ENCODE measurements at regions not wholly inside any gene's neighbourhood (a gene's known extent, or its start where the extent isn't known, plus 50 kb on each side); places are given as distances from the start of the nearest gene placed in this dataset.

DNA sequence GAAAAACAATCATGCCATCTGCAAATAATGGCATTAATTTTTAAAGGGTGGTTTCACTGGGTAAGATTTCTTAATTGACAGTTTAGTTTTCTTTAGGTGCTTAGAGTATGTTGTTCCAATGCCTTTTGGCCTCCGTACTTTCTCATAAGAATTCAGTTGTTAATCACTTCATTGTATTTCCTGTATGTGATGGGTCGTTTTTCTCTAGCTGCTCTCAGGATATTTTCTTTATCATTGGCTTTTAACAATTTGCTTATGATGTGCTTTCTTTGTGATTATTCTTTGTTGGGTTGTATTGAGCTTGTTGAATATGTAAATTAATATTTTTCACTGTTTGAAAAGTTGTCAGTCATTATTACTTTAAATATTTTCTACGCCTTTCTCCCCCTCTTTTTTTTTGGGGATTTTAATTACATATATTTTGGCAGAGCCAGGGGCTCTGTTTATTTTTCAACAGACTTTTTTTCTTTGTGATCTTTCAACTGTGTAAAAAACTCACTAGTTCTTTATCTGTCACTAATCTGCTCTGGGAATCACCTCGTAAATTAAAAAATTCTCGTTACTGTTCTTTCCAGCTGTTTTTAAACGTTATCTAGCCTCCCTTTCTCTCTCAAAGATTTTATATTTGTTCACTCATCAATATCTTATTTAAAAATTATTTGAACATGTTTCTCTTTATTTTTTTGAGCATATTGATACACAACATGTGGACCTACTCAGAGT lies 56.2 kb upstream of the IL1R1 start:
- peaks cover 0 to 13% (median 9%) of the 10 kb centered on the region in 4 donors for H3K4me1 ChIP-seq
- H3K9me3 ChIP-seq = no peaks in the 10 kb centered on the region
- no peaks in the 10 kb centered on the region for H3K27me3 ChIP-seq
- 61 to 71% methylated on average over 6 of the region's 6 CpGs for WGBS, 2 donors (ENCODE audit: low coverage in 1 of 2)
- no peak for DNase-seq
- H3K27ac ChIP-seq = no peak overlapping the region
- H3K36me3 ChIP-seq = no peaks in the 10 kb centered on the region
- no peak overlapping the region for H3K4me3 ChIP-seq
- TF ChIP-seq POLR2AphosphoS5 (IDR thresholded peaks at IDR 0.05) (no peak), EP300 (IDR thresholded peaks at IDR 0.05; ENCODE audit: low read depth) (no peak), POLR2A (IDR thresholded peaks at IDR 0.05) (no peak)
- TF ChIP-seq, protein P1, sequence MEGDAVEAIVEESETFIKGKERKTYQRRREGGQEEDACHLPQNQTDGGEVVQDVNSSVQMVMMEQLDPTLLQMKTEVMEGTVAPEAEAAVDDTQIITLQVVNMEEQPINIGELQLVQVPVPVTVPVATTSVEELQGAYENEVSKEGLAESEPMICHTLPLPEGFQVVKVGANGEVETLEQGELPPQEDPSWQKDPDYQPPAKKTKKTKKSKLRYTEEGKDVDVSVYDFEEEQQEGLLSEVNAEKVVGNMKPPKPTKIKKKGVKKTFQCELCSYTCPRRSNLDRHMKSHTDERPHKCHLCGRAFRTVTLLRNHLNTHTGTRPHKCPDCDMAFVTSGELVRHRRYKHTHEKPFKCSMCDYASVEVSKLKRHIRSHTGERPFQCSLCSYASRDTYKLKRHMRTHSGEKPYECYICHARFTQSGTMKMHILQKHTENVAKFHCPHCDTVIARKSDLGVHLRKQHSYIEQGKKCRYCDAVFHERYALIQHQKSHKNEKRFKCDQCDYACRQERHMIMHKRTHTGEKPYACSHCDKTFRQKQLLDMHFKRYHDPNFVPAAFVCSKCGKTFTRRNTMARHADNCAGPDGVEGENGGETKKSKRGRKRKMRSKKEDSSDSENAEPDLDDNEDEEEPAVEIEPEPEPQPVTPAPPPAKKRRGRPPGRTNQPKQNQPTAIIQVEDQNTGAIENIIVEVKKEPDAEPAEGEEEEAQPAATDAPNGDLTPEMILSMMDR (IDR thresholded peaks at IDR 0.05) = no peak
- in situ Hi-C loops (cut with MboI; ENCODE audit: low pct_ligation_motif_present in 1 of 4, low pct_unique_long_range_greater_than_20kb in 1 of 4, low sequenced_read_pairs in 3 of 4) (no loop called here), intact Hi-C loops (cut with DNase I; ENCODE audit: low total_unique reads) (no loop called here)

DNA sequence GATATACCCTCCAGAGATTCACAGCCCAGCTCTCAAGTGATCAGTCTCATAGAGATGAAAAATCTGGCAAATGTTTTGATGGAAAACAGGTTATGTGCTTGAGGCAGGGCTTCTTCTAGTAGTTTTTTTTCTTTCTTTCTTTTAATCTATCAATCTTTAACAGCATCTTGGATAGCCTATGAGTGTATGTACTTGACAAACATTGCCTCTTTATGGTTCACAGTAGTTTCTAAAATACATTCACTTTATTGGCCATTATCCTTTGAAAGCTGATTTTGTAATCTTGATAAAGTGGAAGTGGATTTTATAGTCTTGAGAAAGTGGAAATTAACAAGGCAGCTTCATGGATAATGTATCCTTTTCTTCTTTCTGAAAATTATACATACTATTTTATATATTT lies 51.4 kb upstream of the IL1R1 start:
- Histone ChIP-seq H3K4me1 (peaks cover 0 to 13% (median 5%) of the 10 kb centered on the region in 4 donors), H3K4me3 (no peak overlapping the region), H3K27ac (no peak overlapping the region), H3K9me3 (no peaks in the 10 kb centered on the region), H3K27me3 (no peaks in the 10 kb centered on the region), H3K36me3 (no peaks in the 10 kb centered on the region)
- no peak for DNase-seq
- intact Hi-C loops (cut with DNase I; ENCODE audit: low total_unique reads) = no loop called here
- in situ Hi-C loops (cut with MboI; ENCODE audit: low pct_ligation_motif_present in 1 of 4, low pct_unique_long_range_greater_than_20kb in 1 of 4, low sequenced_read_pairs in 3 of 4) = no loop called here
- TF ChIP-seq POLR2AphosphoS5 (IDR thresholded peaks at IDR 0.05) (no peak), EP300 (IDR thresholded peaks at IDR 0.05; ENCODE audit: low read depth) (no peak), POLR2A (IDR thresholded peaks at IDR 0.05) (no peak)
- TF ChIP-seq, protein P1 (IDR thresholded peaks at IDR 0.05) = no peak

DNA sequence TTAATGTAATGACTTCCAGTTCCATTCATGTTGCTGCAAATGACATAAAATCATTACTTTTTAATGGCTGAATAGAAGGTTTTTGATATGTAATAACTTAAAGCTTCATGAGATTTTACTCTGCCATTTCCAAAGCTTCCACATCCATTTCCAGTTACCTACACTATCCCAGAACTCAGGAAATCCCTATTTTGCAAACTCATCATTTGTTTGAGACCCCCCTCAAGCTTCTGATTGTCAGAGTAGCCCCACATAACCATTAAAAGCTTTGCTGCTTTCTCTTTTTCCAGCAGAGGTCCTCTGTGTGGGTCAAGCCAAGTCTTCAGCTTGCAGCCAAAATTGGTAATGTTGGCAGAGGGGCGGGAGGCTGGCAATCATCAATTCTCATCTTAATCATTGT lies 50.6 kb upstream of the IL1R1 start:
- in situ Hi-C loops (cut with MboI; ENCODE audit: low pct_ligation_motif_present in 1 of 4, low pct_unique_long_range_greater_than_20kb in 1 of 4, low sequenced_read_pairs in 3 of 4) (no loop called here), intact Hi-C loops (cut with DNase I; ENCODE audit: low total_unique reads) (no loop called here)
- Histone ChIP-seq H3K27me3 (no peaks in the 10 kb centered on the region), H3K4me3 (no peak overlapping the region), H3K27ac (no peak overlapping the region), H3K36me3 (no peaks in the 10 kb centered on the region), H3K9me3 (no peaks in the 10 kb centered on the region), H3K4me1 (peaks cover 0 to 13% (median 5%) of the 10 kb centered on the region in 4 donors)
- TF ChIP-seq EP300 (IDR thresholded peaks at IDR 0.05; ENCODE audit: low read depth) (no peak), POLR2AphosphoS5 (IDR thresholded peaks at IDR 0.05) (no peak), POLR2A (IDR thresholded peaks at IDR 0.05) (no peak)
- TF ChIP-seq, protein P1 (IDR thresholded peaks at IDR 0.05) = no peak
- 90 to 100% methylated on average over 1 of the region's 1 CpG for WGBS, 2 donors (ENCODE audit: low coverage in 1 of 2)
- DNase-seq = no peak

GRCh38 chr2:102092535-102092934 lies 50.0 kb upstream of the IL1R1 start:
- WGBS, 2 donors (ENCODE audit: low coverage in 1 of 2) = 63 to 81% methylated on average over 7 of the region's 7 CpGs
- in situ Hi-C loops (cut with MboI; ENCODE audit: low pct_ligation_motif_present in 1 of 4, low pct_unique_long_range_greater_than_20kb in 1 of 4, low sequenced_read_pairs in 3 of 4) = no loop called here
- peaks cover 0 to 13% (median 5%) of the 10 kb centered on the region in 4 donors for H3K4me1 ChIP-seq

More at GRCh38 chr2:102092535-102092934, 50.0 kb upstream of the IL1R1 start:
- intact Hi-C loops (cut with DNase I; ENCODE audit: low total_unique reads) = no loop called here
- Histone ChIP-seq H3K4me3 (no peak overlapping the region), H3K36me3 (no peaks in the 10 kb centered on the region), H3K9me3 (no peaks in the 10 kb centered on the region), H3K27me3 (no peaks in the 10 kb centered on the region), H3K27ac (no peak overlapping the region)
- TF ChIP-seq EP300 (IDR thresholded peaks at IDR 0.05; ENCODE audit: low read depth) (no peak), POLR2AphosphoS5 (IDR thresholded peaks at IDR 0.05) (no peak), POLR2A (IDR thresholded peaks at IDR 0.05) (no peak)
- TF ChIP-seq, protein P1 (IDR thresholded peaks at IDR 0.05) = no peak
- no peak for DNase-seq
